H1 (cell line): ENCODE measurements at regions not wholly inside any gene's neighbourhood (a gene's known extent, or its start where the extent isn't known, plus 50 kb on each side); places are given as distances from the start of the nearest gene placed in this dataset.

Experiments
- EP300 ChIP-seq, 2 experiments: IDR thresholded peaks; 1 replicate in 1 of 2; 2 replicates in 1 of 2; pipeline ENCODE4 v1.6.1; 2011 to 2012; ENCODE audit warnings: low read depth in 2 of 2, low read length in 2 of 2, mild to moderate bottlenecking in 2 of 2, borderline replicate concordance in 1 of 2, inconsistent platforms in 1 of 2, moderate library complexity in 1 of 2
- EZH2 ChIP-seq: fragments of 200-600 bp; sonication (generic); IDR thresholded peaks from 2 replicates; pipeline ENCODE4 v1.7.1; 2012; ENCODE audit warnings: low read depth, mild to moderate bottlenecking, moderate library complexity, low read length, inconsistent platforms; ENCODE audit not compliant: severe bottlenecking
- POLR2AphosphoS5 ChIP-seq: IDR thresholded peaks from 2 replicates; pipeline ENCODE4 v1.6.1; 2011; ENCODE audit warnings: low read depth, low read length
- SP1 ChIP-seq: IDR thresholded peaks from 2 replicates; pipeline ENCODE4 v1.6.1; 2011; ENCODE audit warnings: low read depth, low read length
- TF ChIP-seq, protein P1 (sequence below), 3 experiments: IDR thresholded peaks; 1 replicate in 2 of 3; 2 replicates in 1 of 3; pipeline versions ENCODE4 v1.5.1 to v1.6.1; 2011; ENCODE audit warnings: low read length in 3 of 3, mild to moderate bottlenecking in 3 of 3, inconsistent platforms in 2 of 3, low read depth in 1 of 3, moderate library complexity in 1 of 3; ENCODE audit not compliant: insufficient read depth in 1 of 3; ENCODE audit errors: control extremely low read depth in 1 of 3

DNA sequence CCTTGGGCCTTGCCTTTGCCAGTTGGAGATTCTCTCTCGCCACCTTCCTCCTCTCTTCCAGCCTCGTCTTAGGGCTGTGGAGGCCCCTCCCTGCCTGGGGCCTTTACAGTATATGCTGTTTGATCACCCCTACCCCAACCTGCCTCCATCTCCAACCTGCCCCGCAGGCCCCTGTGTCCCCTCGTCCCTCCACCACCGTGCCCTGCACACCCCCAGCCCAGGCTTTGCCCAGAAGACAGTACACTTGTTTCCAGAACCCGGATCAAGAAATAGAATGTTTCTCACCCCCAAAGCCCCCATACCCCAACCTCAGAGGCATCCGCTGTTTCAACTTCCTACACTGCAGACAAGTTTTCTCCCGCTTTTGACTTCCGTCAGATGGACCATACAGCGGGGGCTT is 202.3 kb upstream of the C14orf180 start:
- TF ChIP-seq, protein P1, sequence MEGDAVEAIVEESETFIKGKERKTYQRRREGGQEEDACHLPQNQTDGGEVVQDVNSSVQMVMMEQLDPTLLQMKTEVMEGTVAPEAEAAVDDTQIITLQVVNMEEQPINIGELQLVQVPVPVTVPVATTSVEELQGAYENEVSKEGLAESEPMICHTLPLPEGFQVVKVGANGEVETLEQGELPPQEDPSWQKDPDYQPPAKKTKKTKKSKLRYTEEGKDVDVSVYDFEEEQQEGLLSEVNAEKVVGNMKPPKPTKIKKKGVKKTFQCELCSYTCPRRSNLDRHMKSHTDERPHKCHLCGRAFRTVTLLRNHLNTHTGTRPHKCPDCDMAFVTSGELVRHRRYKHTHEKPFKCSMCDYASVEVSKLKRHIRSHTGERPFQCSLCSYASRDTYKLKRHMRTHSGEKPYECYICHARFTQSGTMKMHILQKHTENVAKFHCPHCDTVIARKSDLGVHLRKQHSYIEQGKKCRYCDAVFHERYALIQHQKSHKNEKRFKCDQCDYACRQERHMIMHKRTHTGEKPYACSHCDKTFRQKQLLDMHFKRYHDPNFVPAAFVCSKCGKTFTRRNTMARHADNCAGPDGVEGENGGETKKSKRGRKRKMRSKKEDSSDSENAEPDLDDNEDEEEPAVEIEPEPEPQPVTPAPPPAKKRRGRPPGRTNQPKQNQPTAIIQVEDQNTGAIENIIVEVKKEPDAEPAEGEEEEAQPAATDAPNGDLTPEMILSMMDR (IDR thresholded peaks at IDR 0.05; ENCODE audit: control extremely low read depth in 1 of 3, insufficient read depth in 1 of 3, low read depth in 1 of 3, low read length in 3 of 3), result no peak
- TF ChIP-seq EZH2, result no peak
- TF ChIP-seq EP300 (IDR thresholded peaks at IDR 0.05; ENCODE audit: borderline replicate concordance in 1 of 2, low read depth in 2 of 2, low read length in 2 of 2), result no peak
- TF ChIP-seq SP1, result no peak
- TF ChIP-seq POLR2AphosphoS5, result no peak
